HG03045 (cell line): ENCODE measurements at regions not wholly inside any gene's neighbourhood (a gene's known extent, or its start where the extent isn't known, plus 50 kb on each side); places are given as distances from the start of the nearest gene placed in this dataset.
A peak's percentile ranks its signal among the peaks of the same experiment; 100 is the strongest.

Experiments
- ATAC-seq: cut with Tn5 transposase; IDR thresholded peaks from one replicate; pipeline ENCODE4 v1.9.1; 2021; ENCODE audit warnings: mild to moderate bottlenecking, moderate library complexity; ENCODE audit not compliant: unreplicated experiment

DNA sequence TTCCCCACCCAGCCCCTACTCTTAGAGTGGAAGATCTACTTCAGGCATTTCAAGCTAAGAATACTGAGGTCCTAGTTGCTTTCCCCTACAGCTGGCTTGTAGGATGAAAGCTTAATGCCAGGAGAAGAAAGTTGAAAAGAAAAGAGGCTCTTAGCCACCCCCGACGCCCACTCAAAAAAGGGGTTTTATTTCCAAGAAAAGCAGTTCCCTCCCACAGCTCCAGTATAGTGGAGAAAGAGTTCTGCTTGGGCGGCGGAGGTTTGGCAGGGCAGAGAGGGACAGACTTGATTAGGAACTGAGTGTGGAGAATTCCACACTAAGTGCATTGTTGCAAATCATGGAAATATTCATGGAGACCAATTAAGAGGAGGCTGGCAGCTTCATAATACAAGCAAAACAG lies 470.9 kb downstream of the ETS1 start:
- no peak for ATAC-seq

DNA sequence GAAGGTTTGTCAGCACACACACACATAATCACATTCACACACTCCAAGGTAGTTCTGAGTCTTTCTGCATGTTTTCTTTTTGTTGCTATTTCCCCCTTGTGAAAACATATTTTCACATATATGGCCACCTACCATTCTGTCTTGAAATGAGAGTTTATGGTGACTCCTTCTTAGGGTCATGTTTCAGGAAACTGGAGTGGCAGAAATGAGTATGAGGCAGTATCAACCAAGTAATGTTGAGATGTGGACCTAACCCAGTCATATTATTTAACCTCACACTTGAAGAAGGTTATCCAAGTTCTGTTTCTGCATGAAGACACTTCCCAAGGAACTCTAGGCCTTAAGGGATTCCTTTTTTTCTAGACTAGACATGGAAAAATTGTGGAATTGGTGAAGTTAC lies 481.4 kb downstream of the ETS1 start:
- ATAC-seq, result no peak

DNA sequence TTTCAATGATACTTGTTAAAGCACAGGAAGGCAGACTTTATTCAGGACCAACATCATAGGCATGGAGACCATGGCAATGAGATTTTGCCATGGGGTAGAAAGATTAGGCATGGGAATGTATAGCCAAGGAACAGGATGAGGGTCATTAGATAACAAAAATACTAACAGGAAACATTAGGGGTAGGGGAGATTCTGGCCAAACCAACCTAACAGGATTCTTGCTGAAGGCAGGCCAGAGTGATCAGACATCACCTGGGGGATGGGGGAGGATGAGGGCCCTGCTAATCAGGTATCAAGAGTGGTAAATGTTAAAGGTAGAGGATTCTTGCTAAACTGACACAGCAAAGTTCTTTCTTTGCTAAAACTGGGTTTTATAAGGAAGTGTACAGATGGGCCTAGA lies 481.8 kb downstream of the ETS1 start:
- ATAC-seq, result no peak

DNA sequence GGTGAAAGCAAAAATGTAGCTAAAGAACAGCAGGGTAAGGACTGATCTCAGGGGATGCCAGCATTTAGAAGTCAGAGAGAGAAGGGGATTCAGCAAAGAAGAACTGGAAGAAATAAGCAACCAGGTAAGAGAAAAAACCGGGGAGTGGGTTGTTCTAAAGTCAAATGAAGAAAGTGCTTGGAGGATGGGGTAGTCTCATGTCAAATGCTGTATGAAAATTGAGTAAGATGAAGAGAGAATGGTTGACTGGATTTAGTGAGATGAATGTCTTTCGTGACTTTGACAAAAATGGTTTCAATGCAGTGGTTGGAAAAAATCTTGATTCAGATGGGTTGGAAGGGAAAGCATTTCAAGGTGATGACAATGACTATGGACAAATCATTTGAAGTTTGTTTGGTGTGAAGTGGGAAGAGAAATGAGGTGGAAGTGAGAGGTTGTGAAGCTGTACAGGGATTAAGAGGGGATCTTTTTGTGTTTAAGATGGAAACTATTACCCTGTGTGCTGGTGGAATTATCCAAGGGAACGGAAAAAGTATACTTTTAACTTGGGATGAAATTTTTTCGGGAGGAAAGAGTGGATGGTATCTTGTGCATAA lies 484.0 kb downstream of the ETS1 start:
- ATAC-seq, result no peak

DNA sequence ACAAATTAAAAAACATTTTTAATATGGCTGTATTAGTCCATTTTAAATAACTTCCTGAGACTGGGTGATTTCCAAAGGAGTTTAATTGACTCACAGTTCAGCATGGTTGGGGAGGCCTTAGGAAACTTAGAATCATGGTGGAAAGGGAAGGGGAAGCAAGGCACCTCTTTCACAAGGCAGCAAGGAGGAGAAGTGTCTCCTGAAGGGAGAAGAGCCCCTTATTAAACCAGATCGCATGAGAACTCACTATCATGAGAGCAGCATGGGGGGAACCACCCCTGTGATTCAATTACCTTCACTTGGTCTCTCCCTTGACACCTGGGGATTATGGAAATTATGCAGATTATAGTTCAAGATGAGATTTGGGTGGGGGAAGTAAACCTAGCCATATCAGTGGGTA lies 488.6 kb downstream of the ETS1 start:
- ATAC-seq, result no peak

DNA sequence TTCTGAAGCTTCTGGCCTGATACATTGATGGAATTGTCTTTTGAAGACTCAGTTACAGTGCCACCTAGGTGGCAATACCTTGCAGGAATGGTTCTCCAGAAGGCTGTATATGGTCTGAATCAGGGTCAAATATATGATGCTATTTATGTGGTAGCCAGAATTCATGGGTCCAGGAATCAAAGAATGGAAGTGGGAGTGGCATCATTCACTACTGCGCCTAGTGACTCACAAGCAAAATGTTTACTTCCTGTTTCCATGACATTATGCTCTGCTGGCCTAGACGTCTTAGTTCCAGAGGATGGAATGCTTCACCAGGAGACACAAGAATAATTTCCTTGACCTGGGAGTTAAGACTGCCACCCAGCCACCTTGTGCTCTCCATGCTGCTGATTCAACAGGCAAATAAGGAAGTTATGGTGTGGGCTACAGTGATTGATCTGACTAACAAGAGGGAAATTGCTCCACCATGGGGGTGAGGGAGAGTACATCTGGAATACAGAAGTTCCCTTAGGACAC lies 491.8 kb downstream of the ETS1 start:
- ATAC-seq, result no peak

DNA sequence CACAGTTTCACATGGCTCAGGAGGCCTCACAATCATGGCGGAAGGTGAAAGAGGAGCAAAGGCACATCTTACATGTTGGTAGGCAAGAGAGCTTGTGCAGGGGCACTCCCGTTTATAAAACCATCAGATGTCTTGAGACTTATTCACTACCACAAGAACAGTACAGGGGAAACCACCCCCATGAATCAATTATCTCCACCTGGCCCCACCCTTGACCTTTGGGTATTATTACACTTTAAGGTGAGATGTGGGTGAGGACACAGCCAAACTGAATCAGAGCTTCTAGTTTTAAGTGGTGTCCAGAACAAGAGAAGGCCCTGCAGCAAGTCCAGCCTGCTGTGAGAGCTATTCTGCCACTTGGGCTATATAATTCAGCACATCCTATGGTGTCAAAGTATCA lies 493.7 kb downstream of the ETS1 start:
- ATAC-seq, result no peak

DNA sequence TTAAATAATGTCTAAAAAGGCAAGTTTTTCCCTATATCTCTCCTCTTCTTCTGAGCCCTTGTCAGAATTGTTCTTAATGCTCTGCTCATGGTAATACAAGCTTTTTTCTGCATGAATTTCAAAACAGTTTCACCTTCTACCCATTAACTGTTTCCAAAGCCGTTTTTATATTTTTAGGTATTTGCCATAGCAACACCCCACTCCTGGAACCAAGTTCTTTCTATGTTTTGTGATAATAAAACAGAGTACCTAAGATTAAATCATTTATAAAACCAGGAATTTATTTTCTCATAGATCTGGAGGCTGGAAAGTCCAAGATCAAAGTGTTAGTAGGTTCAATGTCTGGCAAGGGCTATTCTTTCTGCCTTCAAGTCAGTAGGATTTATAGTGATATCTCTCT lies 497.4 kb downstream of the ETS1 start:
- no peak for ATAC-seq

DNA sequence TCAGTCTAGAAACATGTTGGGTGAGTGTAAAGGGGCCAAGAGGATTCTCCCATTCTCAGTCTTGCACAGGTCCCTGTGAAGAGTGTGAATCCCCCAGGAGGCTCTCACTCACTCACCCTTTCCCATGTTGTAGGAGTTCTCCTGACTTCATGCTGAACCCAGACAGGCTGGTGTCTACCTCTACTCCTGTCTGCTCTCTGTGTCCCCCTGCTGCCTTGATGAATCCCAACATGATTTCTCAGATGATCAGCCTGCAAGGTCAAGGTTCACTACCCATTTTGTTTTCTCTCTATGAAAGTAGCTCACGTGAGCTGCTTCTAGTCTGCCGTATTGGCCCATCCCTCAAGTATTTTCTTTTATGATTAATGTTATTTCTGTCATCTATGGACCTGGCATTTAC lies 500.6 kb downstream of the ETS1 start:
- ATAC-seq, result no peak

DNA sequence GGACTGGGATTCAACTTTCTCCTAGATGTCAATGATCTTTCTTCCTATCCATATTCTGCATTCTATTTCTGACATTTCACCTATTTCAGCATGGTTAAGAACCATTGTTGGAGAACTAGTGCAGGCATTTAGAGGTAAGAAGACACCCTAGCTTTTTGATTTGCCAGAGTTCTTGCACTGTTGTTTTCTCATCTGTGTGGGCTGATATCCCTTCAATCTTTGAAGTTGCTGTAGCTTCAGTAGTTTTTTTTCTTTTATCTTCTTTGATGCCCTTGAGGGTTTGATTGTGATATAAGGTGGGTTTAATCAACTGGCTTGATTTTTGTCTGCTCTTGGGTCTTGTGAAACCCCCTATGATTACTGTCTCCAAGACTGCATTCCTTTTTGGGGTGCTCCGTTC lies 502.1 kb downstream of the ETS1 start:
- no peak for ATAC-seq

DNA sequence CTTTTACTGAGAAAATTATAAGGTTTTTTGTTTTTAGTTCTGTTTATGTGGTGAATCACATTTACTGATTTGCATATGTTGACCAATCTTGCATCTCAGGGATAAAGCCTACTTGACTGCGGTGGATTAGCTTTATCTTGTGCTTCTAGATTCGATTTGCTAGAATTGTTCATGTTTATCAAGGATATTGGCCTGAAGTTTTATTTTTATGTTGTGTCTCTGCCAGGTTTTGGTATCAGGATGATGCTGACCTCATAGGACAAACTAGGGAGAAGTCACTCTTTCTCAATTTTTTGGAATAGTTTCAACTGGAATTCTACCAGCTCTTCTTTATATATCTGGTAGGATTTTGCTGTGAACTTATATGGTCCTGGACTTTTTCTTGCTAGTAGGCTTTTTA lies 504.8 kb downstream of the ETS1 start:
- no peak for ATAC-seq

DNA sequence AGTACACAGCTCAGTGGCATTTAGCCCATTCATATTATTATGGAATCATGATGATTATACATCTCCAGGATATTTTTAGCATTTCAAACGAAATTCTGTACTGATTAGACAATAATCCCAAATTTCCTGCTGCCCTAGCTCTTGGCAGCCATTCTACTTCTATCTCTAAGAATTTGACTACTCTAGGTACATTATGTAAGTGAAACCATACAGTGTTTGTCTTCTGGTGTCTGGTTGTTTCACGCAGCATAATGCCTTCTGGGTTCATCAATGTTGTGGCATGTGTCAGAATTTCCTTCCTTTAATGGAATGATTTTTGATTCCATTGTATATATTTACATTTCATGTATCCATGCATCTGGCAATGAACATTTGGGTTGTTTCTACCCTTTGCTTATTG lies 517.7 kb downstream of the ETS1 start:
- ATAC-seq, result no peak

DNA sequence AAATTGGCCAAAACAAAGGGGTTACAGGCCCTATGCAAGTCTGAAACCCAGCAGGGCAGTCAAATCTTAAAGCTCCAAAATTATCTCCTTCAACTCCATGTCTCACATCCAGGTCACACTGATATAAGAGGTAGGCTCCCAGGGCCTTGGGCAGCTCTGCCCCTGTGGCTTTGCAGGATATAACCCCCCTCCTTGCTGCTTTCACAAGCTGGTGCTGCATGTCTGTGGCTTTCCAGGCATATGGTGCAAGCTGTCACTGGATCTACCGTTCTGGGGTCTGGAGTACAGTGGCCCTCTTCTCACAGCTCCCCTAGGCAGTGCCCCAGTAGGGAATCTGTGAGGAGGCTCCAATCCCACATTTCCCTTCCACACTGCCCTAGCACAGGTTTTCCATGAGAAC lies 519.6 kb downstream of the ETS1 start:
- no peak for ATAC-seq

DNA sequence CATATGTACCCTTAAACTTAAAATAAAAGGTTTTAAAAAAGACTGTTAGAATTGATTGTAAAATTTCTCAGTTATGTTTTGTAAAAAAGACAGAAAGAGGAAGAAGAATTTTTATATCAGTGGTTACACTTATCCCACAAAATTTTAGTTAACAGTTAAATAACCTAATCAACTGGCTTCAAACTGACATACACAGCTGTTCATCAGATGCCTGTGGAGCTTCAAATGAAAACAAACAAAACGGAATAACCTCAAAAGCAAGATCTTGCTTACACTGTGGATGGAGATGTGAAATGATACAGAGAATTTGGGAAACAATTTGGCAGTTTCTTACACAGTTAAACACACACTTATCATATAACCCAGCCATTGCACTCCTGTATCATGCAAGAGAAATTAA lies 521.0 kb downstream of the ETS1 start:
- no peak for ATAC-seq

DNA sequence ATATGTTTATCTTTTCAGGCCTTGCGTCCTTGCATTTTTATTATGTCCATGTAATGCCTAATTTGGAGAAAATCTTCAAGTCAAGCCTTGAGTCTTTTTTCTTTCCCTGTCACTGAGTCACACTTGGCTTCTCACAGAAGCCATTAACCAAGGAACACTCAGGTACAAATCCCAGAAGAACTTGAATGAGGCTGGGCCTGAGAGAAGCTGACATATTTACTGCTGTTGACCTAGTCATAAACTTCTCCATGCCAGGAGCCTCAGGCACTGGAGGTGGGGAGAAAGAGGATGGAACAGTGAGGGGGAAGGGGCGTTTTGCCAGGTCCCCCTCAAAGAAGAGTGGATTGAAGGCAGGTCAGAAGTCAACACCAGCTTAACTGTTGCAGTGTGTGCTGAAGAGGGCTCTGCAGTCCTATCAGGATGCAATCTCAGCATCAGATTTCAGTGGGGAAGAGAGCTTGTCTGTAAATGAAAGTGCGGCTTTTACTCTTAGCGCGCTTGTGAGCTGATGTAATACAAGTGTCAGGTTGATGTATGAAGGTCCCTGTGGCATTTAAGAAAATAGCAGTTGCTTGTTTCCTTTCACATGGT lies 526.0 kb downstream of the ETS1 start:
- no peak for ATAC-seq

DNA sequence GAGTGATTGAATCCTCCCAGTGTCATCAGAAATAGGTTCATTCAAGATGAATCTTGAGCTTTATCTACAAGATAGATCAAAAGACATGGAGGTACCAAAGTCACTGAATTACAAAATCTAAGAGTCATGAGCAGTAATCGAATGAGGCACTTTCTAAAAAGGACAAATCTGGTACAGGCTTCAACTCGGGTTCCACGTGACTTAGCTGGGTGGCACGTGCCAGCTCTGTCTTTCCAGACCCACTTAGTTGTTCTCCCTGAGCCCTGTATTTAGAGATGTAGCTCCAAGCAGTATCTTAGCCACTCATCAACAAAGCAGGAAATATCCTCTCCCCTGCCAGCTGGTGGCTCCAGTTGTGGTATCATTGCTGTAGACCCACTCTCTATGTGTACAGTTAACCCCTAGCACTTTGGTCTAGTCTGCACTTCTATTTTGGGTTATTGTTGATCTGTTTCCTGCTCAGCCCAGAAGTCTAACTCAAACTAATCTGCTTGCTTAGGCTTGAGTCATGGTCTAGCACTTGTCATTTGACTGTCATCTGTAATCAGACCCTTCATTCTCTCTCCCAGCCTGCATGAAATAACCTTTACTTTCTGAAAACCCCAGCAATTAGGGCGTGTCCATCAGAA lies 528.7 kb downstream of the ETS1 start:
- no peak for ATAC-seq

DNA sequence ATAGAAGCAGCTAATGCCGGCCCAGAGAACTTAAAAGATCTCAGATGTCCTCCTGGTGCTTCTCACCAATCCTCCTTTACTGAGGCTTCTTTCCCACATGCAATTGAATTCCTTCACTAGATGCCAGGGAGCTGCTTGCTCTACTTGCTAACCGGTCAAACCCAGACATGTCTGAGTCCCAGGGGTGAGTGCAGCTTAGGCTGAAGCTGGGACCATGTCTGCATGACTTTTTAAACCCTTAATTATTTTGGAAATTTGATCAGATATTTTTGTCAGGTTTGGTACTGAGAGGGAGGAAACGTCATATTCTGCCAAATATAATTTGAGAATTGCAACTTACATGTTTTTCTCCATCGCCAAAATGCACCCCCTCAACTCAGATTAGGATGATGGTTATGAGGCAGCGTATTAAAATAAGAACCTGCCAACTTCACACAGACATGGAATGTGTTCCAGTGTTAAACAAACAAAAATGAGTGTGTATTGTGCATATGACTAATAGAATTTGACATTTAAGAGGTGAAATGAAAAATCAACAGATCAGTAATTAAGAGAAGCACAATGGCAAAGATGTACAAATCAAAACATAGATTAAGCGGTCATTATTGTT lies 529.5 kb downstream of the ETS1 start:
- ATAC-seq, result no peak

DNA sequence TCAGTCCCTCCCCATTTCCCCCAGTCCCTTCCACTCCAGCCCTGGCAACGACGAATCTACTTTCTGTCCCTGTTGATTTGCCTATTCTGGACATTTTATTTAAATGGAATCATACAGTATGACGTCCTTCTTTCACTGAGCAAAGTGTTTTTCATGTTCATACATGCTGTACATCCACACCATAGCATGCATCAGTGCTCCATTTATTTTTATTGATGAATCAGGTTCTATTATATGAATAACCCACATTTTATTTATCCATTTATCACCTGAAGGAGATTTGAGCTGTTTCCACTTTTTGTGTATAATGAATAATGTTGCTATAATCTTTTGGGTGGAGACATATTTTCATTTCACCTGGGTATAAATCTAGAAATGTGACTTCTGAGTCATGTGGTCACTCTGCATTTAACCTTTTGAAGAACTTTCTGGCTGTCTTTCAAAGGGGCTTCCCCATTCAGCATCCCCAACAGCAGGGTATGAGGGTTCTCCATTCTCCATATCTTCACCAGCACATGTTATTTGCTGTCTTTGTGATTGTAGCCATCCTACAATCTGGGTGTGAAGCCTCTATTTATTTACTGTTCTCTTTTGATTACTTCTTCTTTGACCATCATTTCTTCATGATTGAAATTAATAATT lies 531.7 kb downstream of the ETS1 start:
- ATAC-seq, result no peak

DNA sequence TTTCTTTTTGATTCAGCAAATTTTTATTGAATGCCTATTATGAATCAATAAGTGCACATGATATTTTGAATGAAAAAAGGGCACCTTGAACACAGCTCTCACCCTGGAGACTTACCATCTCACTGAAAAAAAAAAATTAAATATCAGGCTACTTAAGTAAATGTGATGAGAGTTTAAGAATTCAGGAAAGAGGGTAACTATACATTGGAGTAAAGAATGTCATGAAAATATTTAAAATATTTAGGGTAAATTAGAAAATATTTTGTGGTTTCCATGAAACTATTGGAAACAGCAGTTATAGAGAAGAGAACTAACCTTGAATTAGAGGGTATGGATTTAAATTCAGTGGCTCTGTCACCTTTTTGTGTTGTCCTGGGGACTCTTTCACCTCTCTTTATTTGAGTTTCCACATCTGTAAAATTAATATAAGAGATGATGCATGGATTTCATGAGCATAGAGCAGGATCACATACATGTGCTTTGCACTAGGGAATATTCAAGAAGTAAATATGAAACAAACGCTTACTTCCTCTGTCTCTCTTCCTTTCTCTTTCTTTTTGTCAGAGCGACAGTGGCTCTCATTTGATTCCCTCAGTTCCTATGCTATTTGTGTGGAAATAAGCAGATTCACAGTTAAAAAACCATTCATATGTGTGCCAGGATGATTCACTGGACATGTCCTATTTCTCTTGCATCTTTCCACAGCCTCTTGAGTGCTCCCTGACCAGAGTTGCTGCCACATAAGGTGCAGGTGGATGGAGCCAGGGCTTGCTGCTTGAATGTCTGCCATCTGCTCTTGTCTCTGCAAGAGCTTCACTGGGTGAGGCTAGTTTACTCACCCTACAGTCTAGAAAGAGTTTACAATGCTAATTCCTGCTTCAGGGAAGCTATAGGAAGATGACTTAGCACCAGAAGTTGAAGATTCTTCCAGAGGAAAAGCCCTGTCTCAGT lies 533.1 kb downstream of the ETS1 start:
- ATAC-seq, result peak; percentile 72

DNA sequence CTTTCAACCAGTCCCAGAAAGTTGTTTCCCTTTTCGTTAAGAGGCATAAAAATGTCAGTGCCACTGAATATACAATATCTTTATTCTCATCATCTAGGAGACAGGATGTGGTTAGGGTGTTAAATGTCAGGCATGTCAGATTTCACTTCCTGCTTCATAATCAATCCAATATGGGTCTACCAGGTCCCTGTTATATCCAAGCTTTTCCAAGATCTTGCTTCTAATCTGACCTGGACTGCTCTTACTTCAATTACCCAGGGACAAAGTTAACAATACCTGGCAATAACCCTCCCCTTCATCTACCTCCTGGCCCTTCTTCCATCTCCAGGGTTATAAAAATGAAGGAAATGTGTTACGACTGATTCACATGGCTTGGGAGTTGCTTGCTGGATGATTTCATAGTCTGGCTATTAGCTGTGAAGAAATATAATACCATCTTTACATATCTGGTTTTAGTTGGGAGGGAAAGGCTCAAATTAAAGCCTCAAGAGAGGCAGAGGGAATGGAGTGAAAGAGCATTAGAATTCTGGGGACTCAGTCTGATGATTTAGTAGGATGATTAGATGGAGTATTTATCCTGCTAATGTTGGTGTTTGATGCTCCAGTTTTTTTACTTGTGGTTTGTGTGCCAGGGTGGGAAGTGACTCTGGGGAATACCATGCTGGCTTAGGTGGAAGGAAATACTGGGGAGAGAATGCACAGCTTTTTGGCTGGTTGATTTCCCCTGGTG lies 534.3 kb downstream of the ETS1 start:
- no peak for ATAC-seq
